ENCODE measurements at regions not wholly inside any gene's neighbourhood (a gene's known extent, or its start where the extent isn't known, plus 50 kb on each side); places are given as distances from the start of the nearest gene placed in this dataset.

DNA sequence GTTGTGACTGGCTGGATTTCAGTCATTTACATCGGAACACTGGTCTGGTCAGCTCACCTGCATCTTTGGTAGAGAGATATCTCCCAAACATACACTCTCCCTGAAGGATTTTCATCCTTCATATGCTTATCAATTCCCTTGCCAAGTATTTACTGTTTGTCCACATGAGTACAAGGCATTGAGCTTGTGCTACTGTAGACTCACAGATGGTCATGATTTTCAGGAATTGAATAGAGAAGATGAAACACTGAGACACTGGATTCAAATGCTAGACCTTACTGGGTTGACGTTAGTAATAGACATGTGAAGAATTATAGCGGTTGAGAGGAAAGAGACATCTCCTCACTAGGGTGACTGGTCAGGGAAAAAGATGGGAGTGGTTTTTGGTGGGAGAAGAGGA, 62.9 kb upstream of the ABL1 start:
- H3K27ac Mint-ChIP-seq: no peak overlapping the region
- intact Hi-C loops (cut with micrococcal nuclease): no loop called here
- H3K4me3 Mint-ChIP-seq: no peak overlapping the region
- H3K36me3 Mint-ChIP-seq (ENCODE audit: low read depth): peaks cover 8% of the 10 kb centered on the region
- peaks cover 34% of the 10 kb centered on the region for H3K4me1 Mint-ChIP-seq (ENCODE audit: low read depth)
- peaks cover 24% of the 10 kb centered on the region for H3K9me3 Mint-ChIP-seq
- no peaks in the 10 kb centered on the region for H3K27me3 Mint-ChIP-seq

DNA sequence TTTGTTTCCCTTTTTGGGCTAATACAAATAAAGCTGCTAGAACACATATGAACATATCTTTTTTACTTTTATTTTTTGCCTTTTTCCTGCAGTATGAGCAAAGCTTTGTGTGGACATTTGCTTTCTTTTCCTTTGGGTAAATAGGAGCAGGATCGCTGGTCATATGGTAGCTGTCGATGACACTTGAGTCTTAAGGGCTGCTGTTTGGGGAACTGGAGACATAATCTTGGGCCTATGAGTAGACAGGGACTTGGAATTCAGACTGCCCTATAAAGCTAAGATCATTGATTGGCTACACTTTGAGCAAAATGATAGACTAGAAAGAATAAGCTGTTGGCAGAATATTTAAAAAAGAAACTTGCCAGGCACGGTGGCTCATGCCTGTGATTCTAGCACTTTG, 60.9 kb upstream of the ABL1 start:
- no peak overlapping the region for H3K4me3 Mint-ChIP-seq

DNA sequence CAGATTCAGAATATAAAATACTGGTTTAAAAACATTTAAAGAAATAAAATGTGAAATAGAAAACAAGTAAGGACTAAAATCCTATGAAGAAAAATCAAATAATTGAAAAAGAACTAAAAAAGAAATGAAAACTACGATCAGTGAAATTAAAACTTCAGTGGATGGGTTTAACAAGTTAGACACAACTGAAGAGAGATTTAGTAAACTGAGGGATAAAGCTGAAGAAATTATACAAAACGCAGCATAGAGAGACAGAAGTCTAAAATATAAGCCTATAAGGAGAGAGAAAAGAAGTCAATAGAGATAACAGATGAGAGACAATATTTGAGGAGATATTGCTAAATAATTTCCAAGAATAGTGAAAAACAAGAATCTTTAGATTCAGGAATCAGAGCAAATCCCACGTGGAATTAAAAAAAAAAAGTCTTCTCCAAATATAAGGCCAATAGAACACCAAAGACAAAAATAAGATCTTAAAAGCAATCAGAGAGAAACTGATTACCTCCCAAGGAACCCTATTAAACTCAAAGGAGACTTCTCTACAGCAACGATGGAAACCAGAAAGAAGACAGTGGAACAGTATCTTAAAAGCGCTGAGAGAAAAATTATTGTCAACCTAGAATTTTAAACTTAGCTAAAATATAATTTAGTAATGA, 59.6 kb upstream of the ABL1 start:
- intact Hi-C loops (cut with micrococcal nuclease): loop anchor here (5.0 kb wide), 1 partner anchor 37 kb away; no protein-coding TSS in a partner anchor
- Mint-ChIP-seq H3K27ac (no peak overlapping the region), H3K9me3 (peaks cover 34% of the 10 kb centered on the region), H3K4me1 (ENCODE audit: low read depth) (peaks cover 15% of the 10 kb centered on the region), H3K27me3 (no peaks in the 10 kb centered on the region), H3K4me3 (no peak overlapping the region), H3K36me3 (ENCODE audit: low read depth) (peaks cover 8% of the 10 kb centered on the region)

More for the DNA sequence above, 60.9 kb upstream of the ABL1 start:
- Mint-ChIP-seq H3K27me3 (no peaks in the 10 kb centered on the region), H3K9me3 (peaks cover 34% of the 10 kb centered on the region), H3K4me1 (ENCODE audit: low read depth) (peaks cover 21% of the 10 kb centered on the region), H3K36me3 (ENCODE audit: low read depth) (peaks cover 8% of the 10 kb centered on the region), H3K27ac (no peak overlapping the region)
- intact Hi-C loops (cut with micrococcal nuclease): no loop called here

DNA sequence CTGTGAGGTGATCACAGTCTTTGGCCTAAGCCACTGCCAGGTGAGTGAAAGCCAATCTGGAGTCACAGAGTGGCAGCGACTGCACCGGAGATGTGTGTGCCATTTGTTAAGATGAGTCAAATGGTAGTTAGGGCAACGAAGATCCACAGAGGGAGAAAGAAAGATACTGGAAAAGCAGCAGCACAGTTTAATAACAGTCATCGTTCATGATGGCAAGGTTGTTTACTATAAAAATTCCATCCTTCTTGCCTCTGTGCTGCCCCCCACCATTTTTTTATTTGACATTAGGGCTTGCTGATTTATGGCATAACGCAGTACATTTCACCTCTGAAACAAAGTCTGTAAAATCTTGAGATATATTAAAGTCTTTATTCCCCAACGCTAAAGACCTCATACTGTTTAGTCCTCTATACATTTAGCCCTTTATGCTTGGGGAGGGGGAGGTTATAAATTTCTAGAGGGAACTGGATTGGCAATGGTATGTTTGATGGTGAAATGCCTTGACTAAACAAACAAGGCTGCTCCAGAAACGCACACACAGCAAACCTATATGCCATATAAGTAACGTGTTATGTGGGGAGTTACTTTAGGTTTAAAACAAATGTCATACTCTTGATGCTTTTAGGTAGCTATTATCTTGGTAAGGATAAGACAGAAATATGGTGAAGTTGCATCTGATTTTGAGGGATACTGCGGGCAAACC, 55.8 kb upstream of the ABL1 start:
- Mint-ChIP-seq H3K9me3 (peaks cover 34% of the 10 kb centered on the region), H3K4me1 (ENCODE audit: low read depth) (peaks cover 28% of the 10 kb centered on the region), H3K4me3 (no peak overlapping the region), H3K27ac (no peak overlapping the region), H3K36me3 (ENCODE audit: low read depth) (peaks cover 8% of the 10 kb centered on the region), H3K27me3 (no peaks in the 10 kb centered on the region)
- intact Hi-C loops (cut with micrococcal nuclease): loop anchor here (5.0 kb wide), 1 partner anchor 33 kb away; no protein-coding TSS in a partner anchor

DNA sequence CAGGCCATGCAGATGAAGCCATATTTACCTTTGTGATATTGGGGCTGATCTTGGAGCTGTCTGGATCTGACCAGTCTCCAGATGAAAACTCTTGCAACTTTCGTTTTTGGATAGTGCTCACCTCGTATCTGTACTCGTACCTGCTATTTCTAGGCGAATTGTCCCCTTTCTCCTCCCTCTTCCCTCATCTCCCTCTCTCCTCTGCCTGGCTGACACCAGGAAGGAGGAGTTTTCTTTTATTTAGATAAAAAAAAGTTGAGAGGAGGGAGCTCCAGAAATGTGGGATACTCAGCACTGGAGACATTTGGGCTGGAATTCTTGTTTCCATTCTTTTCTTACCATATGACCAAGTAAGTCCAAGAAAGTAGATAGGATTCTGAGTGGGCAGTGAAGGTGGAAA, 54.6 kb upstream of the ABL1 start:
- intact Hi-C loops (cut with micrococcal nuclease): no loop called here
- H3K4me3 Mint-ChIP-seq: no peak overlapping the region
- peaks cover 22% of the 10 kb centered on the region for H3K4me1 Mint-ChIP-seq (ENCODE audit: low read depth)
- H3K36me3 Mint-ChIP-seq (ENCODE audit: low read depth): peaks cover 14% of the 10 kb centered on the region
- H3K27ac Mint-ChIP-seq: no peak overlapping the region
- H3K9me3 Mint-ChIP-seq: peaks cover 27% of the 10 kb centered on the region
- no peaks in the 10 kb centered on the region for H3K27me3 Mint-ChIP-seq

DNA sequence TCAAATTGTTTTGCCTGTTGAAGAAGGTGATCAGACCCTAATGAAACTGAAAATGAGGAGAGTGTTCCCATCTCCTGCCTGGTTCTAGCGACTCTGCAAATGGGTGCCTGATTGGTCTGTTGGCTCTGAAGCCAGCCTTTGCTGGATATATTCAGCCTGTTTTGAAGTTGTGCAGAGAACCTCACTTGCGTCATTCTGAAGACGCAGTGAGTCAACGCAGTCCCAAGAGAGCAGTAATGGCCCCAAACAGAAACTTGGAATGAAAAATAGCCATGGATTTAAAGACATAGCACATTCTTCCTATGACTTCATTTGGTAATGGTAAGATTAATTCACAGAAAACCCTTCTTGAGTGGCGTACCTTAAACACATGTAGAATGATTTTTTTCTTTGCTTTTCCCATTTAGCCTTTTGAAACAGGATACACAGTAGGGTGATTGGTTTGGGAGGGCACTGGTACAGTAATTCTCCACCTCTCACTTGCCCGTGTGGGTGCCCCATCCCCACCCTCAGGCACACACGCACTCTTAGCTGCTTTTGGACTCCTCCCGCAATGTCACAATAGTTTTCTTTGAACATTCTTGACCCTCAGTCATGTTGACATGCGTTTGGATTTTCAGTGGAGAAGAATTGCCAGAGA, 54.1 kb upstream of the ABL1 start:
- H3K9me3 Mint-ChIP-seq: peaks cover 22% of the 10 kb centered on the region
- no peaks in the 10 kb centered on the region for H3K27me3 Mint-ChIP-seq
- H3K4me3 Mint-ChIP-seq: no peak overlapping the region
- no peak overlapping the region for H3K27ac Mint-ChIP-seq
- peaks cover 8% of the 10 kb centered on the region for H3K36me3 Mint-ChIP-seq (ENCODE audit: low read depth)
- intact Hi-C loops (cut with micrococcal nuclease): no loop called here
- H3K4me1 Mint-ChIP-seq (ENCODE audit: low read depth): peaks cover 24% of the 10 kb centered on the region

DNA sequence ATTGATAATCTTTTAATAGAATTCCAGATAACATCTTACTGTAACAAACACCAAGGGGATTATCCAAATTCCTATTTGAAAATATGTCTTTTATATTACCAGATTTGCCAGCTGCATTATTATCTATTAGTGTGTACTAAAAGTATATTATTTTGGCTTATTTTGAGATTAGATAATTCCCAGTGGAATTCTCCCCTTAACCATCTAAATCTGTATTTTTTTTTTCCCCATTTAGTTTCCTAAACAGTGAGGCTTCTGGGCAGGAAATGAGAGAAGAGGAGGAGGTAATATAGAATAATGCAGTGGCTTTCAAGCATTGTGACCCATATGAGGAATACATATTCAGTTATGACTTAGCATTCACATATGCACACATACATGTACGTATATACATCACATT, 53.5 kb upstream of the ABL1 start:
- H3K4me3 Mint-ChIP-seq: no peak overlapping the region
- no peak overlapping the region for H3K27ac Mint-ChIP-seq
- peaks cover 16% of the 10 kb centered on the region for H3K9me3 Mint-ChIP-seq
- intact Hi-C loops (cut with micrococcal nuclease): no loop called here
- H3K36me3 Mint-ChIP-seq (ENCODE audit: low read depth): peaks cover 8% of the 10 kb centered on the region
- H3K4me1 Mint-ChIP-seq (ENCODE audit: low read depth): peaks cover 30% of the 10 kb centered on the region
- H3K27me3 Mint-ChIP-seq: no peaks in the 10 kb centered on the region

DNA sequence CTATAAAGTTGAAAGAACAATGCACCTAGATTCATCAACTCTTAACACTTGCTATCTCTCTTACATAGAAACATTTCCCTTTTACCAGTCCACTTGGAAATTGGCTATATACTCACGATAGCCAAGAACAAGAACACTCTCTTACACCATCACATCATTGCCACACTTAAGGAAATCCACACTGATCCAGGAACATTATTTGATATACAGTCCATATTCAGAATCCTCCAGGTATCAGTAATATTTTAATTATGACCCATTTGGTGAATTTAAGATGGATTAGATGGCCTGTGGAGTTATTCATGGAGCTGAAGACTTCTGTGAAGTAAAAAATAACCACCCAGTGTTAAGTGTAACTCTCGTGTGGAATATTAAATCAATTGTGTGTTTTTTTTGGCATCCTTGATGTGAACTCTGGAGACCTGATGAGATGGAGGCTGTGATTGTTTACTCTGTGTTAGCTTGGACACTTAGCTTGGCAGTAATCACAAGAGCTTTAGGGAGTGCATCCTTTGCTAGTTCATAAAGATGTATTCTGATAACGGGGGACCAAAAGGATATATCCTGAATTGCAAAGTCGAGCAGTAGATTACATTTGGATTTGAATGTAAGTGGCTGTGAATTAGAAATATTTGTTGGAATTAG, 52.0 kb upstream of the ABL1 start:
- Mint-ChIP-seq H3K4me1 (ENCODE audit: low read depth) (peaks cover 32% of the 10 kb centered on the region), H3K36me3 (ENCODE audit: low read depth) (peaks cover 8% of the 10 kb centered on the region), H3K27ac (no peak overlapping the region), H3K9me3 (peaks cover 8% of the 10 kb centered on the region), H3K27me3 (no peaks in the 10 kb centered on the region), H3K4me3 (no peak overlapping the region)
- intact Hi-C loops (cut with micrococcal nuclease): no loop called here

DNA sequence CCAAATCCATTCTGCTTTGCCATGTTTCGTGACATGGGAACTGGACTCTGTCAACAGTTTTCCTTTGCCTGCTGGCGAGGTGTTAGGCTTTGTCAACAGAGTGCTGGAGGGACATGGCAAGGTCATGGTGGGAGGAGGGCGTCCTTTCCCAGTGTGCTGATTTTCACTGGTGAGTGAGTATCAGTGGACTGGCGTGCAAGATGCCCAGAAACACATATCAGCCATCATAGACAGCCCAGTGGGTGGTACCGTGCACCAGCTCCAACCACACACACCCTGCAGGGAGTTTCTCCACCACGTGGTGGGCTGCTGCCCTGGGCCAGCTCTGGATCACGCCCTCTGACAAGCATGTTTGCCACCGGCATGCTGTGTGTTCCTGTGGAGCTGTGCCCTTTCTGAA, 50.0 kb upstream of the ABL1 start:
- Mint-ChIP-seq H3K4me3 (no peak overlapping the region), H3K36me3 (ENCODE audit: low read depth) (peaks cover 22% of the 10 kb centered on the region), H3K27me3 (no peaks in the 10 kb centered on the region), H3K4me1 (ENCODE audit: low read depth) (peaks cover 31% of the 10 kb centered on the region), H3K27ac (no peak overlapping the region), H3K9me3 (peaks cover 17% of the 10 kb centered on the region)
- intact Hi-C loops (cut with micrococcal nuclease): no loop called here

All from dendritic cell treated with granulocyte-macrophage colony-stimulating factor and Interleukin-4, amounts not matched to agents 40 ng/mL and 50 ng/mL, for 4 days (primary cell).